HG03095 (cell line): ENCODE measurements at regions not wholly inside any gene's neighbourhood (a gene's known extent, or its start where the extent isn't known, plus 50 kb on each side); places are given as distances from the start of the nearest gene placed in this dataset.

Experiments used
- ATAC-seq: cut with Tn5 transposase; IDR thresholded peaks from one replicate; pipeline ENCODE4 v1.9.1; 2021; ENCODE audit warnings: moderate library complexity; ENCODE audit not compliant: unreplicated experiment

DNA sequence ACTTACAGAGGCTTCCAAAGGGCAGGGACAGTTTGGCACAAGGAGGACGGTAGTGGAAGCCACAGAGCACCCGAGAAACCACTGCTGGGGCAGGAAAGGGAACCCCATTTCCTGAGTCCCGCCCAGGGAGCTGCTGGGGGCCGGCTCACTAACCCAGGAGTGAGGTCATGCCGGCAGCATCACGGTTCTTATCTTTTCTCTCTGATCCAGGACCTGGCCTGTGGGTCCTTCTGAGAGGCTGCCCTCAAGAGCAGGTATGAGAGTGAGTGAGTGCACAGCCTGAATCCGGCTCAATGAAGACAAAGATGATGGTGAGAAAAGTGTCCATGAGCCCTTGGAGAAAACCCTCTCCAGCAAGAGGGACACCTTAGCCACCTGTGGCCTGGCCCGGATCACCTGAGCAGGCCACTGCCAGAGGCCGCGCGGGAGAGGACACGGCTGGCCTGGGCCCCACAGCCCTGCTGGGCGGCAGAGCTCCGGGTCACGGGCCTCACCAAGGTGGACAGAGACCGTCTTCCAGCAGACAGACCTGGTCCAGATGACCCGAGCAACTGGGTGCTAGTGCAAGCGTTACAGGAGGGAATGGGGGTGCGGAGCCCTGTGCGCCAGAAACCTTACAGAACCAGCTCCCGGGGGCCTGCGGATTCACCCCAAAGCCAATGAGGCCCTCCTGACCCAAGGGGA, 94.9 kb downstream of the RIPK4 start:
- ATAC-seq, result no peak

DNA sequence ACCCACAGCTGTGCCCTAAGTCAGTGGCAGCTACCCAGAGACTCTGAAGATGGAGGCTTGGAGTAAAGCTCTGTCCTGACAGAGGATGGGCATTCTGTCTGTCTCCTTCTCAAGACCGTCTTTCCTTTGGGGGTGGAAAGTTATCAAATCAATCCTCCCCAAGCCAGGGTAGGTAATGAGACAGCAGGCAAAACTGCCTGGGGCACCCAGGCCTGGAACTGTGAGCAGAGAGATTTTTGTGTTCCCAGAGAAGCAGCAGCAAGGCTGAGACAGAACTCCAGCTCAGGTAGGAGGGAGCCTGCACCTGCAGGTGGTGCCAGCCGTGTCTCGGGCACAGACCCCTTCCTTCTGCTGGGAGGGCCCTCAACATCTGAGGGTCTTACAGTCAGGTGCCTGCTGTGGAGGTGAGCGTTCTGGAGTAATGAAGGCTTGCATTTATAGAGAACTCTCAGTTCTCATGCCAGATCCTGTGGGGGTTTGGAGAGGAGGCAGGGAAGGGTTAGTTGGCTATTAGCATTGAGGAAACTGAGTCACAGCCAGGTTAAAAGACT, 95.6 kb downstream of the RIPK4 start:
- ATAC-seq, result no peak

DNA sequence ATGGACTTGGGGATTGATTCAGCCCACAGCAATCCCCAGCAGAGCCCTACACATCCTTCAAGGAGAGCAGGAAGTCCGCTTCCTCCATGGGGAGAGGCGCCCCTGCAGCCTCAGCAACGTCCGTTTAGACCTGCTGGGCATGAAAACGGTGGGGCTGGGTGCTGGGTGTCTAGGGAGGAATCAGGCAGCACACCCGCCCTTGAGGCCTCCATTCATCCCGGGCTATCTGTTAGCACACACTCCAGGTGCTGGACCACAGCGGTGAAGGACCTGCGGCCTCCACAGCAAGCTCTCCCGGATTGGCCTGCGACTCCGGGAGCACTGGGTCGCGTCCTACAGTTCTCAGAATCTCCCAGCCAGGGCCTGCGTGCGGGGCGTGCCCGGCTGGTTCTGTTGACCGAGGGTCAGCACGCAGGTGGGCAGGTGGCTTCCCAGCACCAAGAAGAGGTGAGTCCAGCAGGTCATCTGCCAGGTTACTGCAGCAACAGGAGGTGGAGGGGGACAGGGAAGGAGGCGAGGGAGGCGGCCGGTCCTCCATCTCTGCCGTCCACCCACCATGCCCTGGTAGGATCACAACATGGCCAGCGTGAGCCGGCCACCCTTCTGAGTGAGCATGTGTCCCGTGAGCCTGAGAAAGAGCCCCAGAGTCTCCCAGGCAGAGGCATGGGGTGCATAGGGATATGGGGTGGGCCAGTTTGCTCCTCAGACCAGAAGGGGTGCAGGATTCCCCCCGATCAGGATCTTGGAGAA, 96.6 kb downstream of the RIPK4 start:
- no peak for ATAC-seq

GRCh38 chr21:41669533-41669830, 97.4 kb downstream of the RIPK4 start:
- ATAC-seq, result no peak

- ATAC-seq, result no peak
Measured at GRCh38 chr21:41668686-41669532, 97.9 kb downstream of the RIPK4 start.

- ATAC-seq, result no peak
Measured at GRCh38 chr21:41668051-41668541, 98.8 kb downstream of the RIPK4 start.

DNA sequence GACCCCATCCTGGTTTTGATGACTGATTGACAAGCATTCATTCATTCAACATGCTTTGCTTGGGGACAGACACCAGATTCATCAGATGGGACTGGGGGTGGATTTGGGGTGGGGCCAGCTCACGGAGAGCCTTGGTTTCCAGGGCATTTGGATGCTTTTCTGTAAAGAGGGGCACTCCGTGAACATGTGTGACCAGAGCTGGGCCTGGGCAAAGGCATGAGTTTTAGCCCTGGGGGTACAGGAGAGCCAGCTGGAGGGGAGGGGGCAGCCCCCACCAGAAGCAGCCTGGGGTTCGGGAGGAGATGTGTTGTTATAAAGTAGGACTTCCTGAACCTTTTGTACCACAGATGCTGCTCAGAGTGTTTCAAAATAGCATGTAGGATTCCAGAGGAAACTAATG, 99.7 kb downstream of the RIPK4 start:
- no peak for ATAC-seq

DNA sequence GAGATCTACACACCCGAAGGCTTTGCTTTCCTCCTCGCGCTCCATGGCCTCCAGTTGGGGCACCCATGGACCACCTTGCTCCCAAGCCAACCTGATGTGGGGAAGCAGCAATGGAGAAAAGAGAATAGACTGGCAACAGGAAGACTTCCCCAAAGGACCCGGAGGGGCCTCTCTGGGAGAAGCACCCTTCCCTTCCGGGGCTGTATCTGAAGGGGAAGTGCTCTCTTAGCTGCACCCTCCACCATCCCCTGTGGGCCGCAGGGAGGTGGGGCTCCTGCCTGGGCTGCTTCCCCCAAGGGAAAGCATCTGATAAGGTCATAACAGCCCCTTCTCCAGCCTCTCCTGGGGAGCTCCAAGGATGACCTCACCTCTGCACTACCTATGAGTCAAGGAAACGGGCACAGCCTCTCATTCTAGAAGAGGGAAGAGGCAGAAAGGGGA, 100.2 kb downstream of the RIPK4 start:
- no peak for ATAC-seq

- ATAC-seq, result no peak
Measured at GRCh38 chr21:41665766-41666595, 100.9 kb downstream of the RIPK4 start.

DNA sequence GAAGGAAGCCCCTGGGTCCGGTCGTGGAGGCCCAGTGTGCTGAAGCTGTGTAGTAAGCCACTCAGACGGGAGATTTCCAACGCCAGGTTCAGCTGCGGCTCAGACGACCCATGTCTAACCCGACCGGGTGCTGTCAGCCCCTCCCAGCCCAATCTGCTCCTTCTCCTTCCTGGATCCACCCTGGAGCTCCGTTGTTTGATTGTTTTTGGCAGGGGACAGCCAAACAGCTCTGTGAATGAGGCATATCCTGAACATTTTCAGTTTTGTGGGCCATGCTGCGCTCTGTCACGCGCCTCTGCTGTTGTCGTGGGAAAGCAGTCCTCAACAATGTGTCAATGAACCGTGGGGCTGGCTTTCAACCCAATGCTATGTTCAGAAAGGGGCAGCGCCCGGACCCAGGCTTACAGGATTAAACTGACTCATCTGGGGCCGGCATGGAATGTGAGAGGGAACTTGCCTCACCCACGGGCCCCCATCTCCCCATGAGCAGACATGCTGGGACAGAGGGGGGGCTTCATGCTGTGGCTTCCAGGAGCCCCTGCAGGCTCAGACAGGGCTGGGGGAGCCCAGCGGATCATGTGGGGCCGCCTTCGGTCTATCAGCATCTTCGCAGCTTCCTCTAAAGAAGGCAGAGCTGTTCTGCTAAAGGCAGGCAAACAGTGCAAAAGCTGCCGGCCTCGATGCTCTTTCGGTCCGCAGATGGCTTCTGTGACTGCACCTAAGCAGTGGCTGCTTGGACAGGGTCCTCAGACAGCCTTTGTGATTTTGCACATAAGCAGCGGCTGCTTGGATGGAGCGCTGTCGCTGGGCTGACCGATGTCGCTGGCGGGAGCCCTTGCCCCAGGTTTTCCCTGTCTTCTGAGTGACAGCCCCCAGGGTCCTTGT, 101.7 kb downstream of the RIPK4 start:
- ATAC-seq, result no peak

GRCh38 chr21:41663805-41664788, 102.8 kb downstream of the RIPK4 start:
- ATAC-seq, result no peak

- ATAC-seq, result no peak
Measured at GRCh38 chr21:41662761-41663160, 104.1 kb downstream of the RIPK4 start.

- no peak for ATAC-seq
Measured at GRCh38 chr21:41662161-41662560, 104.7 kb downstream of the RIPK4 start.

DNA sequence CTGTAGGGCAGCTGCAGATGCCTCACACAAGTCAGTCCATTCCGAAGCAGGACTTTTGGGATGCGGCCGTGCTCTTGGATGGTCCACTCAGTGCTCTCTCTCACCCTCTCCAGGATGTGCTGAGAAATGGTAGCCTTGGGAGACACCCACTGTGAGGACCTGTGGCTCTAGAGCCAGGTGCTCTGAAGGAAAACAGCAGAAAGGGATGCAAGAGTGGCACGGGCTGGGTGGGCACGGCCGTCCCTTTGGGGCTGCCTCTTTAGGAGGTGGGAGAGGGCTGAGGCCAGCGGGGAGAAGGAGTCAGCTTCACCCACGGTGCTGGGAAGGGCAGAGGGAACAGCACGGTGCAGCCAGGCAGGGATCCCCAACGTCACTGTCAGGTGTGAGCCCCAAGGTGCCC, 106.1 kb downstream of the RIPK4 start:
- no peak for ATAC-seq

GRCh38 chr21:41659791-41660560, 106.9 kb downstream of the RIPK4 start:
- ATAC-seq, result no peak

DNA sequence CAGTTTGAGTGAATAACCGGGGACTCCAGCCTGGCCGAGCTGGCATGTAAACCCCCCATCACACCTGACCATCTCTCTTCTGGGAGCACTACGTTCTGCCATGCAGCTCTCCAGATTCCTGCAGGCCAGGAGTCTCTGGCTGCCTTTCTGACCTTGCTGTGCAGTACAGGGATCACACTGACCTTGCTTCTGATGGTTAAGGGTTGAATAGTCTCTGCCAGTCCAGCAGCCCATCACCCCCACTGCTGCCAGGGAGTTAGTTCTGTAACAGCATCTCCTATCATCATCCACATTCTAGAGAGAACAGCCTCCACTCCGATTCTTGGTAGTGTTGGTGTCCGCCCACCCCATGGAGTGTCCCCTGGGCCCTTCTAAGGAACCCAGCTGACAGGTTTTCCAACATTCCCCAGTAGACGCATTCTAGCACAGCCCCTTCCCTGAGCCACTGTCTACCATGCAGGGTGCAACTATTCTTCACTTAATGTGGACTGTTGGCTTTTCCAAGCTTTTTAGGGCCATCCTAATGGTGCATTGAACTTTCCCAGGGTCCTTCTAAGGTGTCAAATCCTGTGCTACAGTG, 109.8 kb downstream of the RIPK4 start:
- no peak for ATAC-seq

DNA sequence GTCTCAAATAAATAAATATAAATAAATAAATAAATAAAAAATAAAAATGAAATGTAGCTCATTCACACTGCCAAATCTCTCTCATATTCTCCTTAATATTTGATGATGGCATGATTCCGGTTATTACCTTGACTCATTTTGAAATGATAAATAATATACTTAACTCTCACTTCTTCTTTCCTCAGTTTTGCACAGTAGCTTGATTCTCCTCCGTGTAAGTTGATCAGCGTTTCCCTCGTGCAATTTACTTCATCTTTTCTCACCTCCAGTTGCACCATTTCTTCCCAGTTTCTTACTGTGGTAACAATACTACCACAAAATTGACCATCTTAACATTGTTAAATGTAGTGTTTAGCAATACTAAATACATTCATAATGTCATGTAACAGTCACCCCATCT, 111.6 kb downstream of the RIPK4 start:
- no peak for ATAC-seq
